Stimulated activated naive CD4-positive, alpha-beta T cell treated with Interleukin-2 at 50 U/mL for 16 hours (primary cell): ENCODE measurements at regions not wholly inside any gene's neighbourhood (a gene's known extent, or its start where the extent isn't known, plus 50 kb on each side); places are given as distances from the start of the nearest gene placed in this dataset.

Experiments used
- DNase-seq: peaks from one replicate; lab custom pipeline; 2025; lab: John Stamatoyannopoulos, UW

- no peak for DNase-seq
These were observed 378.9 kb downstream of the PMP22 start for GRCh38 chr17:14886200-14886739.

GRCh38 chr17:14882131-14882530, 383.0 kb downstream of the PMP22 start:
- no peak for DNase-seq

DNA sequence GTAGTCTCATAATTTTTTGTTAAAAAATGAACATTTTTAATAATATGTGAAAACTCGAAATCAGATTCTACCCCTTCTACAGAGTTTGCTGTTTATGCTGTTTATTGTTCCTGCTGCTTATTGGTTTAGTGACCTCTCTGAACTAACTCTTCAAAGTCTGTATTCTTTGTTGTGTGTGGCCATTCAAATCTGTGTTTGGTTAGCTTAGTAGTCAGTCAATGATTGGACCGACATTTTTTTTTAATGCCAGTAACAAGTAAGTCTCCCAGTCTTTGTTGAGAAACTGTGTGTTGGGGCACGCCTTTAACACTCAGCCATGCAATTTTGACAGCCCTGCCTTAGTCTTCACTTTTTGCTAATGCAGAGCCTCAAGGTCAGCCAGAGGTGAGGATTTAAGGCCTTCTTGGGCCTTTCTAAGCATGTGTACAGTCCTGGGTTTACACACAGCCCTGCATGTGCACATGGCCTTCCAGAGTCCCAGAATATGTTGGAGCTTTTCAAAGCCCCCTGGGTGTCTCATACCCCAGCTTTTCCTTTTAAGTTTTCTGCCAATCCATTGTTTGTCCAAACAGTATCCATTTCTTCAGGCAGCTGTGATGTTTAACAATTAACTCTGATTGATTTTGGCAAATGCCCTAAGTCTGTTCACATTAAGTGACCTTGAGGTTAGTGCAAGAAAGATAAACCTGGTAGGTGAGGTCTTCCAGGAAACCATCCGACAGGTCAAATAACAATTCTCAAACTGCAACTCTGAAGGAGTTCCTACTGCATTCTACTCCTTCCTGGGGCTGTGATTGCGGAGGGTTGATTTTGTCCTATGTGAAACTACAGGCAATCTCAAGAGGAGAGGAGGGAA, 389.3 kb downstream of the PMP22 start:
- DNase-seq = no peak

GRCh38 chr17:14873996-14874395, 391.1 kb downstream of the PMP22 start:
- no peak for DNase-seq

- no peak for DNase-seq
These were observed 391.6 kb downstream of the PMP22 start for GRCh38 chr17:14873540-14873939.

GRCh38 chr17:14871921-14872320, 393.2 kb downstream of the PMP22 start:
- DNase-seq = no peak

- no peak for DNase-seq
These were observed 398.9 kb downstream of the PMP22 start for GRCh38 chr17:14866266-14866665.

DNA sequence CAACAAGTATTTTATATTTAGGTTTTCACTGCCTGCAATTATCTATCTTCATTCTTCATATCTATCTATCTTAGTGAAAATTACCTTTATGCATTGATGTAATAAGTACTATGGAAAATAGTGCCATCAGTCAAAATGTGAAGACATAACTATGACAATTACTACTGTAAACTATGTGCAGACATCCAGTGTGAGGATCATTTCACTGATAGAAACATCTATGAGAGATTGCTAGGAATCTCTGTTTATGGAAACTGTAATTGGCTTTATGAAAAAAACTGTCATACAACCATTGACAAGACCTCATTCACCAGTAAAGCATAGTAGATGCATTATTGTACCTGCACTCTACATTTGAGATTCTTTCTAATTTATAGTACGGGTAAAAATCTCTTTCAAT, 401.0 kb downstream of the PMP22 start:
- no peak for DNase-seq

- no peak for DNase-seq
These were observed 405.6 kb downstream of the PMP22 start for GRCh38 chr17:14859542-14859941.

- DNase-seq = no peak
These were observed 408.9 kb downstream of the PMP22 start for GRCh38 chr17:14856176-14856575.

DNA sequence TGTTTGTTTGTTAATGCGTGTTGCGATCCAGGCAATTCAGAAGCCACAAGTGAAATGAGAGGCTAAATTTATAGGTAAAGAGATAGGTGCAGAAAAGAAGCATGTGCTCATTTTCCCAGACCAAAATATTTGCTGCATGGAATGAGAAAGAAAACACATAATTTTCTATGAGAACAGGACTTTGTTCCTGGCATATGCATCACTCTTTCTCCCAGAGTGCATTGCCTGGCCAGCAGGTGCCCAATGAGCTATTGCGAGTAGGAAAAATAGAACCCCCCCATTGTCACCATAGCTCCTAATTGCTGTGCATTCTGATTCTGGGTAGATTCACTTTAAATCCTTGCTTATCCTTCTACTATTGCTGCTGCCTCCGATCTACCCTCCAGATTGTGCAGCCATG, 410.4 kb downstream of the PMP22 start:
- no peak for DNase-seq

DNA sequence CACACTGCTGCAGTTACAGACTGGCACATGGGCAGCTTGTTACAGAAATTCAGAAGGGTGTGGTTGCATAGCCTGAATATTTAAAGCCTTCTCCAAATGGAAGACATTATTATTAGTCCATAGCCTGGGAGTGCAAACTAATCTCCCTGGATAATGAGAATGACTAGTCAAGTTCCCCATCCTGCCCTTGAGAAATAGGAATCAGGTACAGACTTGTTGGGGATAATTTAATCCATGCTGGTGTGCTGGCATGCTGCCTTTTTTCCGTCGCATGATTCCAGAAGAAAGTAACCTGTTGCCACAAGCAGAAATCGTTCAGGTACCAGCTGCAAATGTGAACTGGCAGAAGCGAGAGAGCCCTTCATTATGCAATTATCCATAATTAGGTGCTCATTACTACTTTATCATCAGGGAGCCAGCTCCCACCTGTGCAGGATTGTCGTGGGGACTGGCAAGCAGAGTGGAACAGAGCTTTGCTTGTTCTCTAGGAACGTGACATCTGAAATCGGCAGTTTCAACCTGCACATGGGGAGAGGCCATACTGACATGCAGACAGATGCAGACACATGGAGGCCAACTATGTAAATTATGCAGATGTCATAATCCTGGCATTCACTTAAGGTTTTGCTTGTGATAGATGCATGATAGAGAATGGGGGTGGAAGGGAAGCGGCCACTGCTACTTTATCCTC, 419.4 kb downstream of the PMP22 start:
- no peak for DNase-seq

DNA sequence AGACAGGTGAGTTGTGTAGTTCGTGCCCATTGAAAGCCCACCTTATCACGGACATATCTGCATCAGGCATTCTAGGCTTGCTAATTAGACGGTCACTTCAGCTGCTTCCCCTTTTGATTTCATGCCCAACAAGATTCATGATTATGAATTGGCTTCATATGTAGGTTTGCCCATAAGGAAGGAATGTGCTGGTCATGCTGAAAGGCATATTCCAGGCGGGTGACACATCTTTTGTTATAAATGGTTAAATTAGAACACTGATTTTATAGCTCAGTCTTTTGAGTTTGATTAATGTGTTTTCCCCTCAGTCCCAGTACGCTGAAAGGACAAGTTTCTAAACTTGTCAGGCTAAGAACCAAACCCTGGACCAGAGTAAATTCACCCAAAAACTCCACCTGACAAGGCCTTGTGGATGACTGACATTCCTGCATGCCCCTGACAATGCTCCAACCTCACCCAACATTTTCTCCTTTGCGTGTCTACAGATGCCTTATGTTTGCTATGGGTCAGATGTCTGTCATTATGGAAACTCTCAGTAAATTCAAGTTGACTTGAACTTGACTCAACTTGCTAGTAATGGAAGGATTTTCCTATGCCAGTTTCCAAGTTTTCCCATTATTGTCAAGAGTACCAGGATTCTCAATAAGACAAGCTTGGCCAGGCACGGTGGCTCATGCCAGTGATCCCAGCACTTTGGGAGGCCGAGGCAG, 421.9 kb downstream of the PMP22 start:
- DNase-seq = no peak

GRCh38 chr17:14840616-14841231, 424.4 kb downstream of the PMP22 start:
- DNase-seq = no peak

- DNase-seq = no peak
These were observed 426.6 kb downstream of the PMP22 start for GRCh38 chr17:14838567-14838966.

DNA sequence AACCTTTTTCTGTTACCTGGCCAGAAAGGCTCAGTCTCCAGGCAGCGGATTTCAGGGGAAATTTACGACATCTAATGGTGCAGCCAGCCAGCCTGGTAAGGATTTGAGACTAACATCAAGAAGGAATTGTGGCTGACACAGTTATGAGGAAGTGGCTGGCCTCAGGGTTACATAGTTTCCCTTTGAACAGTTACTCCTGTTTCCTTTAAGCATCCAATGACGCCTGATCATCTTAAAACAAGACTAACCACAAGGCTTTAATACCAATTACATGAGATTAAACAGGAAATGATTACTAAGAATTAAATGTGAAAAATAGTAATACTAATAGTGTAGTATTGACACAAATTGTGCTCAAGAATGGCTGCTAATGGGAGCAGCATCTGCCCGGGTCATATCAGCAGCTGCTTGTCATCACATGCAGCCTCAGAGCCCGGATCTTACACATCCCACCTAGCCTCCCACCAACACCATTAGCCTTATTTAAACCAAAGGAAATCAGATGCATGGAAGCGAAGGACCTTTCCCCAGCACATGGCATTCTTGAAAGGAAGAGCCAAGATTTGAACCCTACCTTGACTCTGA, 431.8 kb downstream of the PMP22 start:
- DNase-seq = no peak

DNA sequence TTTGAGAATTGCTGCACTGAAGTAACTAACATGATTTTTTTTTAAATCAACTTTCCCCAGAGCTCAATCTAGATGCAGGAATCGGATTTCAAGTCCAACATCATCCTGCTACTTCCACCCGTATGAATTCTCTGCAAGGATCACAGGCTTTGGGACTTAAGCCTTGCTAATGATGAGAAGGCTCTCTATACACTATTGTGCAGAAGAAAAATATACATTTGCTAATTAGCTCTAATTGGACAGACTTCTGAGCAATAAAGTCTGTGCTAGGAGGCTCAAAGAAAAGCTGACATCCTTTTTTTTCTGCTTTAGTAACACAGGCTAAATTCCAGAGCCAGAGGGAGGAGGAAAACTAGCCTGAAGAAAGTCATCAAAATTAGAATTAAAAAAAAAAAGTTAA, 433.6 kb downstream of the PMP22 start:
- no peak for DNase-seq

DNA sequence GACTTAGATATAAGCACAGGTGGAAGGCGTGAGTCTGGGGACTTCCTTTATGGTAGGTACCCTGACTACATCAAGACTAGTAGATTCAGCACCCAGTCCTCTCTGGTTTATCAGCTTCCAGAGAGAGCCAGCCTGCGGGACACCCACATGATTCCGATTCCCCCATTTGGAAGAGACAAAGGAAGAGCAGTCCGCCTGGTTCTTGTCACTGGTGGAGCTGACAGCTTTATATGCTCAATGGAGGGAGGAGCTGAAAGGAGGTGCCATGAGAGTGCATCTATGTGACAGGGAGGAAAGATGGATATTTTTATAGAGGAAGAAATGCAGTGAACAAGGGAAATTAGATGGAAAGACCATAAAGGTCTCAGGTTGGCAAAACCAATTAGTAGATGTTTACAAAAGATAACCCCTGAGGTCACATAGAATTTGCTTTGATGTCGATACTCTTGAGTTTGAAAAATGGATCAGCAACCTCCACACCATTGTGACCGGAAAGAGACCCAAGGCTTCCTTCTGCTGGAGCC, 437.7 kb downstream of the PMP22 start:
- DNase-seq = no peak

DNA sequence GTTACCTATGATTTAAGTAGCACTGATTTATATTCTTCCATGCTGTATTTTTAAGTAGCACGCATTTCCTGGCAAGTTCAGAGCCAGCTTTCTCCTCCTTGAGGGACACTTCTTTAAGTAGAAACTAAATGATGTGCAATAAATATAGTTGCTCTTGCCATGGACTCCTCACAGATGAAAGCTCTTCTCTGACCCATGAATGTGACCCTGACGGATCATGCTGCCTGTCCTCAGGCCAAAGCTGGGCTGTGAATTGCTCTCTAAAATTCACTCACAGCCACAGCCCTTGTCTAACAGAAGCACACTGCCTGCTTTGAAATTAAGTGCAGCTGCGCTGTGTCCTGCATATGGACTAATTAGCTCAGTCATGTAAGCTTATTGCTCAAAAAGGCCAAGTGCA, 438.8 kb downstream of the PMP22 start:
- no peak for DNase-seq

- DNase-seq = no peak
These were observed 446.7 kb downstream of the PMP22 start for GRCh38 chr17:14818469-14818868.

GRCh38 chr17:14815079-14815478, 450.0 kb downstream of the PMP22 start:
- no peak for DNase-seq
